CD4-positive, alpha-beta memory T cell (primary cell): ENCODE measurements at regions not wholly inside any gene's neighbourhood (a gene's known extent, or its start where the extent isn't known, plus 50 kb on each side); places are given as distances from the start of the nearest gene placed in this dataset.
"Not testable (repeated sequence)": the region's sequence is repeated elsewhere in the genome, so short reads cannot be mapped to it uniquely, and the experiment has no call there.

ENCODE experiments used
- CTCF ChIA-PET: fragments of 350-600 bp; sonication (Branson Sonifier 250); formaldehyde crosslinking; loops from one replicate; lab custom pipeline; 2021; ENCODE audit warnings: inconsistent platforms; ENCODE audit not compliant: partially characterized antibody; lab: Charles Lee
- POLR2A ChIA-PET: fragments of 350-600 bp; sonication (Branson Sonifier 250); formaldehyde crosslinking; loops from one replicate; lab custom pipeline; 2021; ENCODE audit not compliant: partially characterized antibody; lab: Charles Lee
- DNase-seq, 5 donors: peaks; one replicate each; pipeline versions ENCODE4 v3.0.0 to v3.0.0-alpha.2; 2020 to 2022; ENCODE audit warnings: mixed read lengths in 1 of 5
- H3K27ac ChIP-seq: one replicate; pipeline ENCODE4 v1.7.0; 2013; ENCODE audit warnings: low read depth, low read length
- H3K27me3 ChIP-seq: 2 replicates; pipeline ENCODE4 v1.7.0; 2013; ENCODE audit warnings: mild to moderate bottlenecking, low read length, moderate library complexity; ENCODE audit not compliant: insufficient read depth
- H3K36me3 ChIP-seq: 2 replicates; pipeline ENCODE4 v1.7.0; 2013; ENCODE audit warnings: mild to moderate bottlenecking, low read length, moderate library complexity; ENCODE audit not compliant: insufficient read depth
- H3K4me1 ChIP-seq: 2 replicates; pipeline ENCODE4 v1.7.0; 2013; ENCODE audit warnings: mild to moderate bottlenecking, low read length, moderate library complexity; ENCODE audit not compliant: insufficient read depth
- H3K4me3 ChIP-seq, 2 donors: one replicate each; pipeline ENCODE4 v1.7.0; 2013; ENCODE audit warnings: low read length in 2 of 2, mild to moderate bottlenecking in 1 of 2
- H3K9me3 ChIP-seq, 2 donors: one replicate each; pipeline ENCODE4 v1.7.0; 2013; ENCODE audit warnings: low read length in 2 of 2, control low read depth in 1 of 2; ENCODE audit not compliant: control insufficient read depth in 1 of 2
- H3K27ac Mint-ChIP-seq, 7 donors: one replicate each; pipeline ENCODE4 v1.8.0; 2020 to 2021; ENCODE audit warnings: mixed read lengths in 7 of 7, mild to moderate bottlenecking in 6 of 7, inconsistent platforms in 3 of 7, moderate library complexity in 3 of 7
- H3K27me3 Mint-ChIP-seq, 2 donors: one replicate each; pipeline ENCODE4 v1.8.0; 2020 to 2021; ENCODE audit warnings: mixed read lengths in 2 of 2
- H3K36me3 Mint-ChIP-seq, 2 donors: one replicate each; pipeline ENCODE4 v1.8.0; 2020 to 2021; ENCODE audit warnings: mixed read lengths in 2 of 2, inconsistent platforms in 1 of 2, mild to moderate bottlenecking in 1 of 2
- H3K4me1 Mint-ChIP-seq, 4 donors: one replicate each; pipeline ENCODE4 v1.8.0; 2020 to 2021; ENCODE audit warnings: mixed read lengths in 4 of 4, mild to moderate bottlenecking in 1 of 4
- H3K4me3 Mint-ChIP-seq, 8 donors: one replicate each; pipeline ENCODE4 v1.8.0; 2020 to 2021; ENCODE audit warnings: mixed read lengths in 8 of 8, mild to moderate bottlenecking in 7 of 8, moderate library complexity in 6 of 8, inconsistent platforms in 3 of 8
- H3K9me3 Mint-ChIP-seq, 8 donors: one replicate each; pipeline ENCODE4 v1.8.0; 2020 to 2021; ENCODE audit warnings: mixed read lengths in 8 of 8, mild to moderate bottlenecking in 5 of 8, inconsistent platforms in 3 of 8, moderate library complexity in 1 of 8
- intact Hi-C: fragments of 100-400 bp; cut with micrococcal nuclease; formaldehyde crosslinking; loops from one replicate; pipeline ENCODE4 v1.15.1; 2023

- POLR2A ChIA-PET, H3K4me1 Mint-ChIP-seq, intact Hi-C loops: not testable (repeated sequence)
Measured at GRCh38 chr10:106343539-106343938, 821.0 kb downstream of the SORCS1 start.

GRCh38 chr10:106341356-106341755 lies 823.1 kb downstream of the SORCS1 start:
- ChIA-PET POLR2A (no interaction called here), CTCF (no interaction called here)
- no peaks in the 10 kb centered on the region for H3K4me1 Mint-ChIP-seq
- H3K27me3 Mint-ChIP-seq, result no peaks in the 10 kb centered on the region
- H3K9me3 ChIP-seq, result no peaks in the 10 kb centered on the region
- no peak overlapping the region for H3K4me3 Mint-ChIP-seq
- H3K4me1 ChIP-seq, result no peaks in the 10 kb centered on the region
- H3K36me3 Mint-ChIP-seq, result no peaks in the 10 kb centered on the region
- H3K9me3 Mint-ChIP-seq, result peaks cover 0 to 16% (median 2%) of the 10 kb centered on the region in 8 donors
- H3K27ac Mint-ChIP-seq, result no peak overlapping the region
- DNase-seq, result no peak
- H3K27me3 ChIP-seq, result no peaks in the 10 kb centered on the region
- intact Hi-C loops, result no loop called here
- no peak overlapping the region for H3K27ac ChIP-seq
- H3K36me3 ChIP-seq, result no peaks in the 10 kb centered on the region
- no peak overlapping the region for H3K4me3 ChIP-seq

More at GRCh38 chr10:106343539-106343938, 821.0 kb downstream of the SORCS1 start:
- H3K9me3 Mint-ChIP-seq, DNase-seq, H3K4me1 ChIP-seq, CTCF ChIA-PET, H3K27ac ChIP-seq, H3K27ac Mint-ChIP-seq, H3K36me3 ChIP-seq, H3K27me3 Mint-ChIP-seq, H3K9me3 ChIP-seq, H3K4me3 ChIP-seq, H3K36me3 Mint-ChIP-seq, H3K27me3 ChIP-seq, H3K4me3 Mint-ChIP-seq: not testable (repeated sequence)

GRCh38 chr10:106338486-106338885 lies 826.0 kb downstream of the SORCS1 start:
- no peak for DNase-seq
- H3K9me3 ChIP-seq, result no peaks in the 10 kb centered on the region
- no peaks in the 10 kb centered on the region for H3K36me3 ChIP-seq

GRCh38 chr10:106336874-106337273 lies 827.6 kb downstream of the SORCS1 start:
- H3K4me1 ChIP-seq, result no peaks in the 10 kb centered on the region
- no peaks in the 10 kb centered on the region for H3K4me1 Mint-ChIP-seq
- POLR2A ChIA-PET, result no interaction called here

More at GRCh38 chr10:106338486-106338885, 826.0 kb downstream of the SORCS1 start:
- intact Hi-C loops, result no loop called here
- Mint-ChIP-seq H3K4me3 (no peak overlapping the region), H3K9me3 (peaks cover 0 to 20% (median 6%) of the 10 kb centered on the region in 8 donors), H3K27me3 (no peaks in the 10 kb centered on the region), H3K4me1 (no peaks in the 10 kb centered on the region), H3K36me3 (no peaks in the 10 kb centered on the region), H3K27ac (no peak overlapping the region)
- POLR2A ChIA-PET, result no interaction called here
- no peaks in the 10 kb centered on the region for H3K27me3 ChIP-seq
- CTCF ChIA-PET, result no interaction called here
- H3K4me1 ChIP-seq, result no peaks in the 10 kb centered on the region
- no peak overlapping the region for H3K27ac ChIP-seq
- H3K4me3 ChIP-seq, result no peak overlapping the region

GRCh38 chr10:106327747-106328146 lies 836.8 kb downstream of the SORCS1 start:
- Histone ChIP-seq H3K4me1 (no peaks in the 10 kb centered on the region), H3K27me3 (no peaks in the 10 kb centered on the region), H3K36me3 (no peaks in the 10 kb centered on the region), H3K9me3 (no peaks in the 10 kb centered on the region), H3K4me3 (no peak overlapping the region), H3K27ac (no peak overlapping the region)
- intact Hi-C loops, result no loop called here
- Mint-ChIP-seq H3K4me3 (no peak overlapping the region), H3K27ac (no peak overlapping the region), H3K4me1 (no peaks in the 10 kb centered on the region), H3K27me3 (no peaks in the 10 kb centered on the region), H3K36me3 (no peaks in the 10 kb centered on the region), H3K9me3 (peaks cover 0 to 45% (median 36%) of the 10 kb centered on the region in 8 donors)
- CTCF ChIA-PET, result no interaction called here
- POLR2A ChIA-PET, result no interaction called here
- no peak for DNase-seq

More at GRCh38 chr10:106336874-106337273, 827.6 kb downstream of the SORCS1 start:
- intact Hi-C loops, result no loop called here
- no peaks in the 10 kb centered on the region for H3K27me3 Mint-ChIP-seq
- H3K36me3 Mint-ChIP-seq, result no peaks in the 10 kb centered on the region
- Histone ChIP-seq H3K9me3 (no peaks in the 10 kb centered on the region), H3K27me3 (no peaks in the 10 kb centered on the region), H3K4me3 (no peak overlapping the region), H3K36me3 (no peaks in the 10 kb centered on the region), H3K27ac (no peak overlapping the region)
- H3K9me3 Mint-ChIP-seq, result peaks cover 0 to 13% (median 3%) of the 10 kb centered on the region in 8 donors
- no peak overlapping the region for H3K4me3 Mint-ChIP-seq
- DNase-seq, result no peak
- no peak overlapping the region for H3K27ac Mint-ChIP-seq
- CTCF ChIA-PET, result no interaction called here

GRCh38 chr10:106320876-106321275 lies 843.6 kb downstream of the SORCS1 start:
- peaks cover 0 to 14% (median 9%) of the 10 kb centered on the region in 8 donors for H3K9me3 Mint-ChIP-seq
- ChIA-PET POLR2A (no interaction called here), CTCF (no interaction called here)
- Histone ChIP-seq H3K36me3 (no peaks in the 10 kb centered on the region), H3K9me3 (no peaks in the 10 kb centered on the region), H3K27ac (no peak overlapping the region), H3K4me1 (no peaks in the 10 kb centered on the region), H3K4me3 (no peak overlapping the region), H3K27me3 (no peaks in the 10 kb centered on the region)
- no peak overlapping the region for H3K4me3 Mint-ChIP-seq
- H3K4me1 Mint-ChIP-seq, result no peaks in the 10 kb centered on the region
- H3K27me3 Mint-ChIP-seq, result no peaks in the 10 kb centered on the region
- DNase-seq, result no peak
- intact Hi-C loops, result no loop called here
- no peak overlapping the region for H3K27ac Mint-ChIP-seq
- H3K36me3 Mint-ChIP-seq, result no peaks in the 10 kb centered on the region

- POLR2A ChIA-PET, result no interaction called here
- Histone ChIP-seq H3K27ac (no peak overlapping the region), H3K27me3 (no peaks in the 10 kb centered on the region), H3K4me3 (no peak overlapping the region), H3K36me3 (no peaks in the 10 kb centered on the region), H3K4me1 (no peaks in the 10 kb centered on the region), H3K9me3 (no peaks in the 10 kb centered on the region)
- Mint-ChIP-seq H3K36me3 (no peaks in the 10 kb centered on the region), H3K27ac (no peak overlapping the region), H3K4me3 (no peak overlapping the region), H3K9me3 (peaks cover 0 to 12% (median 7%) of the 10 kb centered on the region in 8 donors), H3K4me1 (no peaks in the 10 kb centered on the region), H3K27me3 (no peaks in the 10 kb centered on the region)
- CTCF ChIA-PET, result no interaction called here
- DNase-seq, result no peak
- intact Hi-C loops, result no loop called here
Measured at GRCh38 chr10:106320078-106320477, 844.4 kb downstream of the SORCS1 start.

GRCh38 chr10:106317554-106317953 lies 847.0 kb downstream of the SORCS1 start:
- ChIA-PET POLR2A (no interaction called here), CTCF (no interaction called here)
- Mint-ChIP-seq H3K27me3 (no peaks in the 10 kb centered on the region), H3K27ac (no peak overlapping the region), H3K4me3 (no peak overlapping the region), H3K9me3 (peaks cover 0 to 14% (median 3%) of the 10 kb centered on the region in 8 donors), H3K4me1 (no peaks in the 10 kb centered on the region), H3K36me3 (no peaks in the 10 kb centered on the region)
- Histone ChIP-seq H3K27me3 (no peaks in the 10 kb centered on the region), H3K9me3 (no peaks in the 10 kb centered on the region), H3K36me3 (no peaks in the 10 kb centered on the region), H3K4me3 (no peak overlapping the region), H3K27ac (no peak overlapping the region), H3K4me1 (no peaks in the 10 kb centered on the region)
- DNase-seq, result no peak
- intact Hi-C loops, result no loop called here
